Neural progenitor cell (in vitro differentiated cells): ENCODE measurements at regions not wholly inside any gene's neighbourhood (a gene's known extent, or its start where the extent isn't known, plus 50 kb on each side); places are given as distances from the start of the nearest gene placed in this dataset.

ENCODE experiments used
- DNase-seq: peaks from one replicate; pipeline ENCODE4 v3.0.0-alpha.2; 2016; ENCODE audit warnings: low spot score
- H2AFZ ChIP-seq: fragments of 200-600 bp; sonication (generic); replicated peaks from 2 replicates; pipeline ENCODE4 v1.6.1; 2016; ENCODE audit warnings: antibody characterized with exemption
- H3F3A ChIP-seq: fragments of 200-600 bp; sonication (generic); 2 replicates; pipeline ENCODE4 v1.6.1; 2016; ENCODE audit warnings: antibody characterized with exemption, low read depth
- H3K27ac ChIP-seq: fragments of 200-600 bp; sonication (generic); 2 replicates; pipeline ENCODE4 v1.5.1; 2016; ENCODE audit warnings: mild to moderate bottlenecking
- H3K27me3 ChIP-seq: fragments of 200-600 bp; sonication (generic); 2 replicates; pipeline ENCODE4 v1.6.1; 2016; ENCODE audit warnings: mild to moderate bottlenecking, moderate library complexity
- H3K36me3 ChIP-seq: fragments of 200-600 bp; sonication (generic); 2 replicates; pipeline ENCODE4 v1.5.1; 2016
- H3K4me1 ChIP-seq: fragments of 200-600 bp; sonication (generic); 2 replicates; pipeline ENCODE4 v1.6.1; 2016; ENCODE audit warnings: mixed run types
- H3K4me2 ChIP-seq: fragments of 200-600 bp; sonication (generic); 2 replicates; pipeline ENCODE4 v1.6.1; 2016
- H3K4me3 ChIP-seq: fragments of 200-600 bp; sonication (generic); 2 replicates; pipeline ENCODE4 v1.5.1; 2016
- H3K79me2 ChIP-seq: fragments of 200-600 bp; sonication (generic); 2 replicates; pipeline ENCODE4 v1.6.1; 2016; ENCODE audit warnings: low read depth
- H3K9ac ChIP-seq: fragments of 200-600 bp; sonication (generic); 2 replicates; pipeline ENCODE4 v1.6.1; 2016
- H3K9me3 ChIP-seq: fragments of 200-600 bp; sonication (generic); 2 replicates; pipeline ENCODE4 v1.5.1; 2016; ENCODE audit warnings: low read depth
- H4K20me1 ChIP-seq: fragments of 200-600 bp; sonication (generic); 2 replicates; pipeline ENCODE4 v1.6.1; 2016; ENCODE audit warnings: low read depth
- H3K27ac Mint-ChIP-seq: 3 replicates; pipeline ENCODE4 v1.8.0; 2021; ENCODE audit warnings: mixed read lengths
- H3K27me3 Mint-ChIP-seq: 2 replicates; pipeline ENCODE4 v1.8.0; 2022; ENCODE audit warnings: low read depth, mild to moderate bottlenecking, inconsistent platforms, moderate library complexity, mixed read lengths; ENCODE audit not compliant: insufficient read depth
- H3K36me3 Mint-ChIP-seq: 3 replicates; pipeline ENCODE4 v1.8.0; 2021; ENCODE audit warnings: mixed read lengths
- H3K4me1 Mint-ChIP-seq: 3 replicates; pipeline ENCODE4 v1.8.0; 2021; ENCODE audit warnings: mixed read lengths
- H3K4me3 Mint-ChIP-seq: 3 replicates; pipeline ENCODE4 v1.8.0; 2021; ENCODE audit warnings: mild to moderate bottlenecking, moderate library complexity, mixed read lengths
- H3K9me3 Mint-ChIP-seq: 3 replicates; pipeline ENCODE4 v1.8.0; 2020; ENCODE audit warnings: mixed read lengths
- CTCF ChIP-seq: fragments of 200-600 bp; sonication (generic); IDR thresholded peaks from 2 replicates; pipeline ENCODE4 v1.5.1; 2017; ENCODE audit warnings: antibody characterized with exemption, mild to moderate bottlenecking
- EZH2 ChIP-seq: fragments of 200-600 bp; sonication (generic); IDR thresholded peaks from 2 replicates; pipeline ENCODE4 v1.6.1; 2017; ENCODE audit warnings: antibody characterized with exemption, mild to moderate bottlenecking, moderate library complexity
- EZH2phosphoT487 ChIP-seq: fragments of 200-600 bp; sonication (generic); IDR thresholded peaks from 2 replicates; pipeline ENCODE4 v1.6.1; 2017; ENCODE audit warnings: antibody characterized with exemption

GRCh38 chr2:83665154-83665553, 793.9 kb downstream of the SUCLG1 start:
- H4K20me1 ChIP-seq = no peaks in the 10 kb centered on the region
- H2AFZ ChIP-seq = no peak overlapping the region
- H3K4me3 ChIP-seq = no peak overlapping the region
- H3F3A ChIP-seq = no peaks in the 10 kb centered on the region
- no peaks in the 10 kb centered on the region for H3K4me1 Mint-ChIP-seq
- H3K36me3 ChIP-seq = no peaks in the 10 kb centered on the region
- H3K27ac ChIP-seq = no peak overlapping the region
- H3K4me1 ChIP-seq = no peaks in the 10 kb centered on the region
- DNase-seq = no peak
- H3K27me3 Mint-ChIP-seq = no peaks in the 10 kb centered on the region
- H3K27me3 ChIP-seq = no peaks in the 10 kb centered on the region
- H3K4me3 Mint-ChIP-seq = no peak overlapping the region
- H3K9me3 ChIP-seq = no peaks in the 10 kb centered on the region
- H3K27ac Mint-ChIP-seq = no peak overlapping the region
- no peak overlapping the region for H3K9ac ChIP-seq
- TF ChIP-seq EZH2 (no peak), EZH2phosphoT487 (no peak), CTCF (no peak)
- no peaks in the 10 kb centered on the region for H3K79me2 ChIP-seq
- H3K9me3 Mint-ChIP-seq = no peaks in the 10 kb centered on the region
- no peak overlapping the region for H3K4me2 ChIP-seq
- no peaks in the 10 kb centered on the region for H3K36me3 Mint-ChIP-seq

GRCh38 chr2:83661711-83662110, 797.4 kb downstream of the SUCLG1 start:
- Histone ChIP-seq H3K9me3 (no peaks in the 10 kb centered on the region), H4K20me1 (no peaks in the 10 kb centered on the region), H3K4me3 (no peak overlapping the region), H3K4me2 (no peak overlapping the region), H3K27me3 (no peaks in the 10 kb centered on the region), H3F3A (no peaks in the 10 kb centered on the region), H3K36me3 (no peaks in the 10 kb centered on the region), H3K9ac (no peak overlapping the region), H3K4me1 (no peaks in the 10 kb centered on the region), H3K27ac (no peak overlapping the region), H3K79me2 (no peaks in the 10 kb centered on the region), H2AFZ (peak overlapping the region; percentile 45)
- H3K9me3 Mint-ChIP-seq = no peaks in the 10 kb centered on the region
- TF ChIP-seq CTCF = no peak
- no peak for TF ChIP-seq EZH2
- no peak for TF ChIP-seq EZH2phosphoT487
- no peaks in the 10 kb centered on the region for H3K27me3 Mint-ChIP-seq
- H3K4me1 Mint-ChIP-seq = no peaks in the 10 kb centered on the region
- no peak overlapping the region for H3K4me3 Mint-ChIP-seq
- DNase-seq = no peak
- no peak overlapping the region for H3K27ac Mint-ChIP-seq
- no peaks in the 10 kb centered on the region for H3K36me3 Mint-ChIP-seq

- Histone ChIP-seq H2AFZ (no peak overlapping the region), H3K36me3 (no peaks in the 10 kb centered on the region), H3K9me3 (no peaks in the 10 kb centered on the region), H3F3A (no peaks in the 10 kb centered on the region), H3K4me3 (no peak overlapping the region), H3K27ac (no peak overlapping the region), H3K9ac (no peak overlapping the region), H3K27me3 (no peaks in the 10 kb centered on the region), H3K79me2 (no peaks in the 10 kb centered on the region), H4K20me1 (no peaks in the 10 kb centered on the region), H3K4me2 (no peak overlapping the region), H3K4me1 (no peaks in the 10 kb centered on the region)
- Mint-ChIP-seq H3K36me3 (no peaks in the 10 kb centered on the region), H3K4me1 (no peaks in the 10 kb centered on the region), H3K4me3 (no peak overlapping the region), H3K27me3 (no peaks in the 10 kb centered on the region), H3K9me3 (no peaks in the 10 kb centered on the region), H3K27ac (no peak overlapping the region)
- DNase-seq = no peak
- no peak for TF ChIP-seq CTCF
- TF ChIP-seq EZH2 = no peak
- TF ChIP-seq EZH2phosphoT487 = no peak
These were observed 804.9 kb downstream of the SUCLG1 start for GRCh38 chr2:83654091-83654611.
